AG10803 (cell line): ENCODE measurements at regions not wholly inside any gene's neighbourhood (a gene's known extent, or its start where the extent isn't known, plus 50 kb on each side); places are given as distances from the start of the nearest gene placed in this dataset.

Source experiments
- DNase-seq: peaks from one replicate; pipeline ENCODE4 v3.0.0; 2010; ENCODE audit warnings: low read depth
- H3K4me3 ChIP-seq: 2 replicates; pipeline ENCODE4 v1.5.1; 2011; ENCODE audit warnings: mild to moderate bottlenecking, low read length, control low read depth
- TF ChIP-seq, protein P1 (sequence below): conservative IDR thresholded peaks from 2 replicates; pipeline ENCODE4 v1.5.1; 2011; ENCODE audit warnings: mild to moderate bottlenecking, low read length, control low read depth, inconsistent platforms

DNA sequence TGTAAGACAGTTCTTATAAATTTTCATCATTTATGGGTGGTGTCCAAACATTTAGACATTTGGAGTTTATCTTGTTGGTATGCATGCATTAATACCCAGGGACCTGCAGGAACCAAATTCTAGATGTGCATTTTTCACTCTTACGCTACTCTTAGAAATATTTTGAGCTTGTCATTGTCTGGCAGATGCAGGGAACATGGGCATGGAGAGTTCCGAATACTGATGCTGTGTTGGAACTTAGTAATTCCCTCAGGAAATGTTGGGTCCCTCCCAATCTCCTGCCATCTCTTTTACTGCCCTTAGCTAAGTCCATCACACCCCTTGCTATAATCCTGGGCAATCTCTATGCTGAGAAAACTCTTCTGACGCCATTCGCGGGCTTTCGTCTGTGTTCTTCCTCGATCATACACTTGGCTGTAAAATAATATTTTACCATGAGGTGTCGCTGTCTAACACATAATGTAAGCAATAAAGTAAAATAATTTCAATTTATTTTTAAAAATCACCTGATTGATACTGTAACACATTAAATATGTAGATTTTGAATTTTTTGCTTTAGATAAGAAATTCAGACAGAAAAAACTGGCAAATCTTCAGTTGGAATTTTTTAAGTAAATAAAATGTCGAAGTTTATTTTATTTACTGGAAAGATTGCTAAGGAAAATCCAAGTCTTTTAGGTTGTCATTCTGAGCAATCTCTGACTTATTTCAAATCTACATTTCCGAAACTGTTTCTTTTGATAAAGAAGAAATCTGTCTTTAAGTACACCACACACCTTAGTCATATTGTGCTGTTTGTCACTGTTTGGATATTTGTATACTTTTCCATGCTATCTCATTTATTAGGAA, 304.1 kb upstream of the SSTR1 start:
- H3K4me3 ChIP-seq: peak overlapping the region; percentile 30
- TF ChIP-seq, protein P1, sequence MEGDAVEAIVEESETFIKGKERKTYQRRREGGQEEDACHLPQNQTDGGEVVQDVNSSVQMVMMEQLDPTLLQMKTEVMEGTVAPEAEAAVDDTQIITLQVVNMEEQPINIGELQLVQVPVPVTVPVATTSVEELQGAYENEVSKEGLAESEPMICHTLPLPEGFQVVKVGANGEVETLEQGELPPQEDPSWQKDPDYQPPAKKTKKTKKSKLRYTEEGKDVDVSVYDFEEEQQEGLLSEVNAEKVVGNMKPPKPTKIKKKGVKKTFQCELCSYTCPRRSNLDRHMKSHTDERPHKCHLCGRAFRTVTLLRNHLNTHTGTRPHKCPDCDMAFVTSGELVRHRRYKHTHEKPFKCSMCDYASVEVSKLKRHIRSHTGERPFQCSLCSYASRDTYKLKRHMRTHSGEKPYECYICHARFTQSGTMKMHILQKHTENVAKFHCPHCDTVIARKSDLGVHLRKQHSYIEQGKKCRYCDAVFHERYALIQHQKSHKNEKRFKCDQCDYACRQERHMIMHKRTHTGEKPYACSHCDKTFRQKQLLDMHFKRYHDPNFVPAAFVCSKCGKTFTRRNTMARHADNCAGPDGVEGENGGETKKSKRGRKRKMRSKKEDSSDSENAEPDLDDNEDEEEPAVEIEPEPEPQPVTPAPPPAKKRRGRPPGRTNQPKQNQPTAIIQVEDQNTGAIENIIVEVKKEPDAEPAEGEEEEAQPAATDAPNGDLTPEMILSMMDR: peak; percentile 69
- peak; percentile 63 for DNase-seq

DNA sequence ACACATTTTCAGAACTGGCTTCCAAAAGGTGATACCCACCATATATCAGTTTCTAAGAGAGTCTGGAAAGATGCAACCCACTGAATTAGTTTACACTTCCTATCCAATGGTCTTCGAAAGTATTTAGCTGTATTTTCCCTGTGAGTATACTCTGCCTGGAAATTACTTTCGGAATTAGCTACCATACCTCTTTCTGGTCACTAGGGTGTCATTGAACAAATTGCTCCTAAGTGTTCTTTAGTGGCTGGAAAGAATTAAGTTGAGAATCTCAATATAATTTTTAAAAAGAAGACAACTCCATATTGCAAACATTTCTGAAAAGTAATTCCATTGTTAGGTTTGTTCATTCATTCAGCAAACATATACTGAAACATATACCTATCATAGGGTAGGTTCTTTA, 283.1 kb upstream of the SSTR1 start:
- no peak for DNase-seq
- TF ChIP-seq, protein P1: no peak
- H3K4me3 ChIP-seq: no peak overlapping the region

DNA sequence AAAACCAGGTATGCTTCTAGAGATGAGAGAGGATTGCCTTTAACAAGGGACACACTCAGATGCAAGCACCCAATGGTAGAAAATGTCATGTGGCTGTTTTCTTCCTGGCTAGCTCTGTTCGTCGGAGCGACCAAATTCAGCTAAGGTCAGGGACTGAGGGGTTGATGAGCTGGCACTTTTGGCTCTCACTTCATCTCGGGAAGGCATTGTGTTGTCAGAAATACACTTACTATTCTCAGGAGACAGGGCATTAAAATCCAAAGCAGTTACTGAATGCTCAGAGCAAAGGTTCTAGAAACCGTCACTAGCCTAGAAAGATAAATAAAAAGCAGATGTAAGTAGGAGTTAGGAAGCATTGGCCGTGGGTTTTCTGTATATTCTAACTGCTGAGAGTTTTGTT, 275.7 kb upstream of the SSTR1 start:
- TF ChIP-seq, protein P1: no peak
- peak; percentile 71 for DNase-seq
- no peak overlapping the region for H3K4me3 ChIP-seq

DNA sequence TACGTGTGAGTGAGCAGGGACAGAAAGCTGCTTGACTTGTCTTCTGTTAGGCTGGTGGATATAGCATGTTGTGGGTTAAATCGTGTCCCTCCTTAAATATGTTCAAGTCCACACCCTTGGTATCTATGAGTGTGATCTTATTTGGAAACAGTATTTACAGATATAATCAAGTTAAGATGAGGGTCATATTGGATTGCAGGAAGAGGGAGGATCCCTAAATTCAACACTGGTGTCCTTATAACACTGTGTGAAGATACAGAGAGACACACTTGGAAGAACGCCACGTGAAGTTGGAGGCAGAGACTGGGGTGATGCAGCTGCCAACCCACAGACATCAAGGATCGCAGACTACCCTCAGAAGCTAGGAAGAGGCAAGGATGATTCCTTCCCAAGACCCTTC, 275.2 kb upstream of the SSTR1 start:
- TF ChIP-seq, protein P1: no peak
- no peak overlapping the region for H3K4me3 ChIP-seq
- peak; percentile 41 for DNase-seq

DNA sequence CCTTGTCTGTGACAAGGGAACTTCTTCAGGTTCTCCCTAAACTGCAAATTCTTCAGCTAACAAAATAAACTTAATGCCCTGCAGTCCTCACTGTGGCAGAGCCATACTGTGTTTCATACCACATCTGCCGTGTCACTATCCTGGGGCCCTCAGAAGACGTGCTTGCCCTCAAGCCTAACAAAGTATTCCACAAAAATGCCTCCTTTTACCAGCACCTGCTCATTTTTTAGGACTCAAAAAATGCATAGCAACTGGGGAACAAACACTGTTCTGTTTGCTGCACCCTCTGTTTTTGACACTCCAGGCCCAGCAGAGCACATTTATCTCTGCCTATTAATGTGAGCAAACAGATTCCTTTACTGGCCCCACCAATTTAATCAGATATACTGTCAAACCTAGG, 270.7 kb upstream of the SSTR1 start:
- TF ChIP-seq, protein P1: no peak
- DNase-seq: no peak
- no peak overlapping the region for H3K4me3 ChIP-seq

DNA sequence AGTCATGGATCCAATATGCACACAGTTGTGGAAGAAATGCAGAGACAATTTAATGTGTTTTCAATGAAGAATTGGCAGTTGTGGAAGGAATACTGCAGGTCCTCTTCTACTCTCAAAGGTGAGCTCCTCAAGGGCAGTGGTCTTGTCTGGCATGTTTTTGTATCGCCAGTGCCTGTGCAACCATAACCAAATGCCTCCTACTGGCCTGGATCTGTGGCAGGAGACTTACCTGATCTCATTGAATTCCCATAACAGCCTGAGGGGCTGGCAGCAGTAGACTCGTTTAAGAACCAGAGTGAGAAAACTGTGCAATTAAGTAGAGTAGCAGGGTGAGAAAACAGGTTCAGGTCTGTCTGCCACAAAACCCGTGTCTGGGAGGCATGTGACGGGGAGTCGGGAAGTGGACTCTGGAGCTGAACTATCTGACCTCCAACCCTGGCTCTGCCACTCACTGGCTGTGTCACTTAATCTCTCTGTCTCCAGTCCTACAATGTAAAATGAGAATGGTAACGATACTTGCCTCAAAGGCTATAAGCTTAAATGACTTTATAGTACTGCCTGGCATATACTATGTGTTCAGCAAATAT, 268.2 kb upstream of the SSTR1 start:
- DNase-seq: no peak
- TF ChIP-seq, protein P1: no peak
- no peak overlapping the region for H3K4me3 ChIP-seq

DNA sequence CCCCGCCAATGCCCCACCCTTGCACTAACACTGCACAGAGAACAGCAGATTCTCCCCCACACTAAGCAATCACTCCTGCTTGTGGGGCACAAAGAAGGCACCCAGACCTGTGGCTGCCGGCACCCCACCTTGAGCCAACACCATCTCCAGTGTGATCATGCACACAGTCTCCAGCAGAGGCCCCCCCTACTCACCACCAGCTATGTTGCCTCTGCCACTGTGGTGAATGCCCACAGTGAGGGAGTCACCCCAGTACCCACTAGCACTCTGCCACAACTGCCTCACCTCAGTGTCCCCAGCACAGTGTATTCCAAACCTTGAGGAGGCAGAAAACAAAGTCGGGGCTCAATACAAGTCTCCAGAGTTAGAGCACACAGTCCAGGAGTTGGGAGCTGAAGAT, 261.7 kb upstream of the SSTR1 start:
- TF ChIP-seq, protein P1: no peak
- DNase-seq: no peak
- H3K4me3 ChIP-seq: no peak overlapping the region
